ENCODE measurements at regions not wholly inside any gene's neighbourhood (a gene's known extent, or its start where the extent isn't known, plus 50 kb on each side); places are given as distances from the start of the nearest gene placed in this dataset.

GRCh38 chr21:43362321-43362791, 64.6 kb downstream of the SIK1 start:
- TF ChIP-seq EZH2phosphoT487 (IDR thresholded peaks at IDR 0.05) (no peak), CTCF (IDR thresholded peaks at IDR 0.05) (no peak), EZH2 (IDR thresholded peaks at IDR 0.05) (no peak)
- H3K36me3 Mint-ChIP-seq, result no peaks in the 10 kb centered on the region
- DNase-seq (ENCODE audit: low spot score), result peak; percentile 48
- H3K9me3 Mint-ChIP-seq, result no peaks in the 10 kb centered on the region
- H3K79me2 ChIP-seq (ENCODE audit: low read depth), result no peaks in the 10 kb centered on the region
- H3K4me3 ChIP-seq, result no peak overlapping the region
- peaks cover 6% of the 10 kb centered on the region for H3K27me3 ChIP-seq
- peak overlapping the region; percentile 66 for H3K4me3 Mint-ChIP-seq
- peaks cover 9% of the 10 kb centered on the region for H3K4me1 ChIP-seq
- H4K20me1 ChIP-seq (ENCODE audit: low read depth), result no peaks in the 10 kb centered on the region
- no peaks in the 10 kb centered on the region for H3K9me3 ChIP-seq (ENCODE audit: low read depth)
- H3K27ac ChIP-seq, result no peak overlapping the region
- no peaks in the 10 kb centered on the region for H3F3A ChIP-seq (ENCODE audit: low read depth)
- H3K36me3 ChIP-seq, result no peaks in the 10 kb centered on the region
- peaks cover 59% of the 10 kb centered on the region for H3K4me1 Mint-ChIP-seq
- peaks cover 2% of the 10 kb centered on the region for H3K27me3 Mint-ChIP-seq (ENCODE audit: insufficient read depth, low read depth)
- peak overlapping the region; percentile 74 for H3K27ac Mint-ChIP-seq
- no peak overlapping the region for H3K4me2 ChIP-seq
- H2AFZ ChIP-seq (replicated peaks), result peak overlapping the region; percentile 46
- H3K9ac ChIP-seq, result no peak overlapping the region

- no peaks in the 10 kb centered on the region for H3K36me3 ChIP-seq
- Mint-ChIP-seq H3K4me3 (peak overlapping the region; percentile 43), H3K27me3 (ENCODE audit: insufficient read depth, low read depth) (peaks cover 2% of the 10 kb centered on the region), H3K9me3 (no peaks in the 10 kb centered on the region), H3K36me3 (no peaks in the 10 kb centered on the region), H3K4me1 (peaks cover 53% of the 10 kb centered on the region), H3K27ac (peak overlapping the region; percentile 69)
- no peaks in the 10 kb centered on the region for H4K20me1 ChIP-seq (ENCODE audit: low read depth)
- no peak overlapping the region for H3K27ac ChIP-seq
- no peak overlapping the region for H3K9ac ChIP-seq
- H3F3A ChIP-seq (ENCODE audit: low read depth), result no peaks in the 10 kb centered on the region
- H3K4me1 ChIP-seq, result peaks cover 9% of the 10 kb centered on the region
- no peak for DNase-seq (ENCODE audit: low spot score)
- H3K27me3 ChIP-seq, result peaks cover 6% of the 10 kb centered on the region
- H2AFZ ChIP-seq (replicated peaks), result peak overlapping the region; percentile 46
- H3K4me3 ChIP-seq, result no peak overlapping the region
- H3K9me3 ChIP-seq (ENCODE audit: low read depth), result no peaks in the 10 kb centered on the region
- TF ChIP-seq EZH2 (IDR thresholded peaks at IDR 0.05), result no peak
- no peak for TF ChIP-seq CTCF (IDR thresholded peaks at IDR 0.05)
- no peak for TF ChIP-seq EZH2phosphoT487 (IDR thresholded peaks at IDR 0.05)
- H3K79me2 ChIP-seq (ENCODE audit: low read depth), result no peaks in the 10 kb centered on the region
- H3K4me2 ChIP-seq, result no peak overlapping the region
These were observed 65.2 kb downstream of the SIK1 start for GRCh38 chr21:43361493-43362296.

GRCh38 chr21:43361127-43361492, 65.8 kb downstream of the SIK1 start:
- Histone ChIP-seq H3K36me3 (no peaks in the 10 kb centered on the region), H3K27ac (no peak overlapping the region), H3K27me3 (peaks cover 6% of the 10 kb centered on the region), H3K79me2 (ENCODE audit: low read depth) (no peaks in the 10 kb centered on the region), H3K4me2 (no peak overlapping the region), H3F3A (ENCODE audit: low read depth) (no peaks in the 10 kb centered on the region), H3K9ac (no peak overlapping the region), H2AFZ (replicated peaks) (no peak overlapping the region), H3K9me3 (ENCODE audit: low read depth) (no peaks in the 10 kb centered on the region), H3K4me1 (peaks cover 9% of the 10 kb centered on the region), H3K4me3 (no peak overlapping the region), H4K20me1 (ENCODE audit: low read depth) (no peaks in the 10 kb centered on the region)
- TF ChIP-seq EZH2 (IDR thresholded peaks at IDR 0.05), result no peak
- Mint-ChIP-seq H3K9me3 (no peaks in the 10 kb centered on the region), H3K4me3 (peak overlapping the region; percentile 18), H3K4me1 (peaks cover 53% of the 10 kb centered on the region), H3K27me3 (ENCODE audit: insufficient read depth, low read depth) (peaks cover 3% of the 10 kb centered on the region), H3K27ac (peak overlapping the region; percentile 64), H3K36me3 (no peaks in the 10 kb centered on the region)
- DNase-seq (ENCODE audit: low spot score), result no peak
